Transverse colon (tissue), 4 donors: ENCODE measurements at regions not wholly inside any gene's neighbourhood (a gene's known extent, or its start where the extent isn't known, plus 50 kb on each side); places are given as distances from the start of the nearest gene placed in this dataset.

Experiments used
- DNase-seq: peaks from one replicate; pipeline ENCODE4 v3.0.0-alpha.2; 2019
- H3K27ac ChIP-seq, 4 donors: fragments of 200-600 bp; sonication (generic); 2 replicates each; pipeline ENCODE4 v1.5.1; 2016 to 2018; ENCODE audit warnings: inconsistent platforms in 4 of 4
- H3K27me3 ChIP-seq: fragments of 200-600 bp; sonication (generic); 2 replicates; pipeline ENCODE4 v1.5.1; 2017; ENCODE audit warnings: inconsistent platforms
- H3K36me3 ChIP-seq, 4 donors: fragments of 200-600 bp; sonication (generic); 2 replicates each; pipeline ENCODE4 v1.5.1; 2017 to 2019; ENCODE audit warnings: inconsistent platforms in 4 of 4
- H3K4me1 ChIP-seq, 4 donors: fragments of 200-600 bp; sonication (generic); 2 replicates each; pipeline ENCODE4 v1.5.1; 2017 to 2020; ENCODE audit warnings: inconsistent platforms in 4 of 4
- H3K4me3 ChIP-seq, 4 donors: fragments of 200-600 bp; sonication (generic); 1 replicate in 1 of 4; 2 replicates in 3 of 4; pipeline versions ENCODE4 v1.5.1 to v1.6.1; 2017 to 2019; ENCODE audit warnings: inconsistent platforms in 4 of 4
- H3K9me3 ChIP-seq, 2 donors: fragments of 200-600 bp; sonication (generic); 2 replicates each; pipeline ENCODE4 v1.5.1; 2017 to 2019; ENCODE audit warnings: inconsistent platforms in 2 of 2
- CTCF ChIP-seq, 5 experiments: fragments of 200-600 bp in 3 of 5; fragments of 450-650 bp in 2 of 5; sonication (generic) in 3 of 5; IDR thresholded peaks; 1 replicate in 2 of 5; 2 replicates in 3 of 5; pipeline ENCODE4 v1.5.1; 2016 to 2017; ENCODE audit warnings: antibody characterized with exemption in 5 of 5, inconsistent platforms in 3 of 5, mild to moderate bottlenecking in 2 of 5, moderate library complexity in 1 of 5
- EP300 ChIP-seq: sonication (generic); formaldehyde crosslinking; IDR thresholded peaks from one replicate; pipeline ENCODE4 v1.6.1; 2017; ENCODE audit warnings: antibody characterized with exemption, low read depth
- POLR2A ChIP-seq: fragments of 450-650 bp; IDR thresholded peaks from one replicate; pipeline ENCODE4 v1.6.1; 2016; ENCODE audit warnings: antibody characterized with exemption, mild to moderate bottlenecking, moderate library complexity
- POLR2AphosphoS5 ChIP-seq, 3 donors: sonication (generic); formaldehyde crosslinking; IDR thresholded peaks; one replicate each; pipeline ENCODE4 v1.6.1; 2016; ENCODE audit warnings: antibody characterized with exemption in 3 of 3
- WGBS, 2 donors: methylation state at CpG; one replicate each; pipeline ENCODE4 v1.1.5; 2018; ENCODE audit warnings: low coverage in 1 of 2; 5-methylcytosine and 5-hydroxymethylcytosine counted together
- in situ Hi-C, 4 donors: fragments of 200-750 bp; cut with MboI; loops; one replicate each; pipeline versions ENCODE4 v1.15.0 to v1.15.1; 2017; ENCODE audit warnings: low sequenced_read_pairs in 3 of 4, low pct_ligation_motif_present in 1 of 4, low pct_unique_long_range_greater_than_20kb in 1 of 4
- intact Hi-C: fragments of 100-400 bp; cut with DNase I; formaldehyde crosslinking; loops from one replicate; pipeline ENCODE4 v1.15.1; 2023; ENCODE audit warnings: low total_unique reads

GRCh38 chr2:107197594-107198294 is 311.8 kb upstream of the ST6GAL2 start:
- Histone ChIP-seq H3K36me3 (no peaks in the 10 kb centered on the region), H3K27ac (no peak overlapping the region), H3K4me3 (no peak overlapping the region), H3K9me3 (no peaks in the 10 kb centered on the region), H3K27me3 (no peaks in the 10 kb centered on the region), H3K4me1 (no peaks in the 10 kb centered on the region)
- TF ChIP-seq POLR2AphosphoS5 (IDR thresholded peaks at IDR 0.05) (no peak), EP300 (no peak), POLR2A (no peak), CTCF (IDR thresholded peaks at IDR 0.05) (no peak)
- DNase-seq, result no peak
- in situ Hi-C loops (no loop called here), intact Hi-C loops (no loop called here)
- WGBS, 2 donors, result 76 to 80% methylated on average over 1 to 5 of the region's 5 CpGs

GRCh38 chr2:107202962-107203591 is 317.1 kb upstream of the ST6GAL2 start:
- no peaks in the 10 kb centered on the region for H3K27me3 ChIP-seq
- intact Hi-C loops (no loop called here), in situ Hi-C loops (no loop called here)
- 42 to 50% methylated on average over 2 of the region's 2 CpGs for WGBS, 2 donors
- no peaks in the 10 kb centered on the region for H3K9me3 ChIP-seq
- no peak overlapping the region for H3K4me3 ChIP-seq
- no peak overlapping the region for H3K27ac ChIP-seq
- DNase-seq, result no peak
- no peaks in the 10 kb centered on the region for H3K36me3 ChIP-seq
- no peak for TF ChIP-seq POLR2AphosphoS5 (IDR thresholded peaks at IDR 0.05)
- no peak for TF ChIP-seq EP300
- no peak for TF ChIP-seq POLR2A
- TF ChIP-seq CTCF (IDR thresholded peaks at IDR 0.05), result no peak
- H3K4me1 ChIP-seq, result no peaks in the 10 kb centered on the region

- no peak for DNase-seq
- H3K4me1 ChIP-seq, result no peaks in the 10 kb centered on the region
- no peaks in the 10 kb centered on the region for H3K36me3 ChIP-seq
- H3K9me3 ChIP-seq, result no peaks in the 10 kb centered on the region
- in situ Hi-C loops, result no loop called here
- no peak overlapping the region for H3K4me3 ChIP-seq
- 70 to 72% methylated on average over 8 to 9 of the region's 9 CpGs for WGBS, 2 donors
- intact Hi-C loops, result no loop called here
- H3K27ac ChIP-seq, result no peak overlapping the region
- TF ChIP-seq CTCF (IDR thresholded peaks at IDR 0.05) (no peak), POLR2A (no peak), POLR2AphosphoS5 (IDR thresholded peaks at IDR 0.05) (no peak), EP300 (no peak)
- no peaks in the 10 kb centered on the region for H3K27me3 ChIP-seq
Measured at GRCh38 chr2:107215401-107216350, 329.7 kb upstream of the ST6GAL2 start.

- H3K4me1 ChIP-seq, result no peaks in the 10 kb centered on the region
- H3K27ac ChIP-seq, result no peak overlapping the region
- no peaks in the 10 kb centered on the region for H3K36me3 ChIP-seq
- no peak overlapping the region for H3K4me3 ChIP-seq
- in situ Hi-C loops, result no loop called here
- H3K9me3 ChIP-seq, result no peaks in the 10 kb centered on the region
- no peak for DNase-seq
- TF ChIP-seq POLR2AphosphoS5 (IDR thresholded peaks at IDR 0.05), result no peak
- TF ChIP-seq EP300, result no peak
- TF ChIP-seq POLR2A, result no peak
- TF ChIP-seq CTCF (IDR thresholded peaks at IDR 0.05), result no peak
- intact Hi-C loops, result no loop called here
- no peaks in the 10 kb centered on the region for H3K27me3 ChIP-seq
- 86 to 88% methylated on average over 1 of the region's 1 CpG for WGBS, 2 donors
Measured at GRCh38 chr2:107218208-107218607, 332.2 kb upstream of the ST6GAL2 start.
